Activated CD4-positive, alpha-beta T cell treated with anti-CD3 and anti-CD28 coated beads, Interleukin-2, Interleukin-6, amounts not matched to agents 100 ng/mL and 50 ng/mL, durations not matched to agents 16 hours and 8 hours (primary cell): ENCODE measurements at regions not wholly inside any gene's neighbourhood (a gene's known extent, or its start where the extent isn't known, plus 50 kb on each side); places are given as distances from the start of the nearest gene placed in this dataset.

Experiments
- DNase-seq: peaks from one replicate; pipeline ENCODE4 v3.0.0-alpha.2; 2020

DNA sequence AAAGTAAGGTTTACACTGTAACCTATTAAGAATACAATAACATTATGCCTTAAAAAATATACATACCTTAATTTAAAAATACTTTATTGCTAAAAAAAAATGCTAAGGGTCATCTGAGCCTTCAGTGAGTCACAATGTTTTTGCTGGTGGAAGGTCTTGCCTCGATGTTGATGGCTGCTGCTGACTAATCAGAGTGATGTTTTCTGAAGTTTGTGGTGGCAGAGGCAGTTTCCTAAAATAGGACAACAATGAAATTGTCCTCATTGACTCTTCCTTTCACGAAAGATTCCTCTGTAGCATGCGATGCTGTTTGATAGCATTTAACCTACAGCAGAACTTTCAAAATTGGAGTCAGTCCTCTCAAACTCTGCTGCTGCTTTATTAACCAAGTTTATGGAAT is 97.6 kb downstream of the FAT3 start:
- DNase-seq = no peak

- no peak for DNase-seq
Observed at GRCh38 chr11:92324890-92325289, 100.3 kb downstream of the FAT3 start.

DNA sequence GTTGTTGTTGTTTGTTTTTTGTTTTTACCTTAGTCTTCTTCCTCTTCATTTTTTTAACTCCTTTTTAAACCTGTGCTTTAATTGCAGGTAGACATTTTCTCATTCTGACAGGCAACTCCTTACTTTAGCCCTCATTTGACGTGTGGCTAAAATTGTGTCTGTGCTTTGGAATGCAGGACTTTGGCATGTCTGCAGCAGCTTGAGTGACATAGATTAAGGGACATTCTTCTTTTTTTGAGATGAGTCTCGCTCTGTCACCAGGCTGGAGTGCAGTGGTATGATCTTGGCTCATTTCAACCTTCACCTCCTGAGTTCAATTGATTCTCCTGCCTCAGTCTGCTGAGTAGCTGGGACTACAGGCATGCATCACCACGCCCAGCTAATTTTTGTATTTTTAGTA is 100.8 kb downstream of the FAT3 start:
- DNase-seq = no peak

DNA sequence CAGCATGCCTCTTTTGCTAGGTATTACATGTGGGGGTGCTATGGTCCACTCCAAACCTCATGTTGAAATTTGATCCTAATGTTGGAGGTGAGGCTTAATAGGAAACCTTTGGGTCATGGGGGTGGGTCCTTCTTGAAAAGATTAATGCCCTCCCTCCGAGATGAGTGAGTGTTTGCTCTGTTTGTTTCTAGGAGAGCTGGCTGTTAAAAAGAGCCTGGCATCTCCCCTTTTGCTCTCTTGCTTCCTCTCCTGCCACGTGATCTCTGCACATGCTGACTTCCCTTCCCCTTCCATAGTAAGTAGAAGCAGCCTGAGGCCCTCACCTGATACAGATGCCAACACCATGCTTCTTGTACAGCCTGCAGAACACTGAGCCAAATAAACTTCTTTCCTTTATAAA is 104.5 kb downstream of the FAT3 start:
- DNase-seq = no peak

- DNase-seq = no peak
Observed at GRCh38 chr11:92329646-92330045, 105.0 kb downstream of the FAT3 start.

DNA sequence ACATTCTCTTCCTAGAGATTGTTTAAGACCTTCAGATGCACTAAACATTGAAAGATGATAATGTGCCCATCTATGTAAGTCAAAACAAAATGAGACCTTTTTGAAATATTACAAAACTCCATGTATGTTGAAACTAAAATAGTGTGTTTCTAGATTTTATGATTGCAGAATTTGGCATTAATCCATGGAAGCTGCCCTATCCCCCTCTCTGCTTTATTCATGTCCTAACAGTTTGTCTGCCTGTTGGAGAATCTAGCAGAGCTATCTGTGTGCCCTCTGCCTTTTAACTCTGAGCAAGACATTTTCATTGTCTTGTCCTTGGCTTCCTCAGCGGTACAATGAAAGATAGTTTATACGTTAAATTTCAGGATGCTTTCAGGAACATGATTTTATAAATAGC is 105.5 kb downstream of the FAT3 start:
- no peak for DNase-seq

DNA sequence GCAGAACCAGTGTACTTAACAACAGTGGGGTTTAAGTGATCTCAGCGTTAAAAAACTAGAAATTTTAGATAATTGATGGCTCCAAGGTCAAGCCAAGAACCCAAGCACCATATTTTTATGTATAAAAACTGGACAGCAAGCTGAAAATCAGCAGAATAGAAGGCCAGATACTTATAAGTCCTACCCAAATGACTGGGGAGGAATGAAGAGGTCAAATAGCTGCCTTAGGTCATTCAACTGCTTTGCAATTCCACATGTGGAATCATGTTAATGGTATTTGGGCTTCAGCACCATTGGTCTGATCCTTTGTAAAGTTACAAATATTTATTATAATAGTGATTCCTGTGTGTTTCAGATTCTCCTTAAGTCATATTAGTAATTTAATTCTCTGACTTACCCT is 108.4 kb downstream of the FAT3 start:
- DNase-seq = no peak

DNA sequence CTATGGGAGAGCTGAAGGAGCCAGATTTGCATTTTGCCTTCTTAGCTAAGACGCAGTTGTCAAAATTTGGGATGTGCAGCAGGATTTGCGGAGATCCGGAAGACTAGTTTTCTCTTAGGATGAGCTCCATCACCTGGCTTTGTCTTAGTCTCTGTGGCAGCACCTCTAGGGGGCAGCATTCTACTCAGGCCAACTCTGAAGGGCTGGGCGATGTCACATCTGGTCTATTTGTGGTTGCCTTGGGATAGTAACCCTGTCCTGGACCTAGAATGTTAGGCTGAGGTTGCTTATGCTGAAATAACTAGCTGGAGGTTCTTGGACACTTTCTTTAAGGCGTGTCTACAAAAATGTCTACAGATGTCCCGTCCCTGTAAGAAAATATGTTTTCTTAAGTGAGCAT is 116.2 kb downstream of the FAT3 start:
- DNase-seq = peak; percentile 2

DNA sequence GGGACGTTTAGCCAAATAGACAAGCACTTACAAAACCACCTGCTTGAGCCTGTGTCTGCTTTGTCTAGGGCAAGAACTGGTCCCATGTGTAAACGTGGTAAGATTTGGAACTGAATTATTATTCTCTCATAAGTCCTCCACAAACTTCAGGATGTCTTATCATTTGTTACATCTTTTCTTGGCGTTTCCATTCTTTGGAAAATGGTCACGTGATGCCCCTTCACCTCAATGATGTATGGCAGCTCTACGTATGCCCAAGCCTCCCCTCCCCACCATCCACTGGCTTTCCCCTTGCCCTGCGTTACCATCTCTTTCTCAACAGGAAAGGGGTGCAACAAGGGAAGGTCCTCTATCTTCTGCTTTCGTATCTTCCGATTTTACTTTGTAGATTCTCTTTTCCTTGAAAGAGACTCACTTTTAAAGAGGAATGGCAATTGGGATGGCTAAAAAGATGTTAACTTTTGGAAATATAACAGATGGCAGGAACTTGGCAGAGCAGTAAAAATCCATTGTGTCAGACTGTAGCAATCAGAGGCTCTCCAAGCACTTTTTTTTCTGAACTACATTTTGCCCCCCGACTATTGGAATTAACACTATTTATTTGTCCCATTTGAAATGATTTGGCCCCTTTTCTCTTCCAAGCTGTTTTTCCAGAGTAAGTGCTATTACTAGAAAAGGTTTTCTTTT is 117.6 kb downstream of the FAT3 start:
- no peak for DNase-seq

GRCh38 chr11:92342886-92343285 is 118.3 kb downstream of the FAT3 start:
- no peak for DNase-seq

DNA sequence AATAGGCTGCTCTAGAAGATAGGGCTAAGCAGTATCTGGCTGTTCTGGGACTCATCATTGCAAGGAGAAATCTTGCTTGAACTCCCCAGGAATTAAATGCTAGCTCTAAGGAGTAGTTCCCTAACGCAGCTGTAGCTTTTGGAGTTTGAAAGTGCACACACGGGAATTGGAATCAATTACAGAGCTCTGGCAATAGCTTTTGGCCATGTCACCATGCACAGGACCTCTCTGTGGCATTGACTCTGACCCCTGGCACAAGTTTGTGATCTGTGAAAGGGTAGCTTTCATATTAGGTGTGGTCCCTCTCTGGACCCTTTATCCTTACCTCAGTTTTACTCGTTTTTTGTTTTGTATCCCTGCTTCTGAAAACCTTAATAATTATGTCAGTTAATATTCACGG is 121.6 kb downstream of the FAT3 start:
- no peak for DNase-seq

- no peak for DNase-seq
Observed at GRCh38 chr11:92347454-92347853, 122.8 kb downstream of the FAT3 start.

GRCh38 chr11:92349486-92350156 is 125.0 kb downstream of the FAT3 start:
- DNase-seq = no peak

DNA sequence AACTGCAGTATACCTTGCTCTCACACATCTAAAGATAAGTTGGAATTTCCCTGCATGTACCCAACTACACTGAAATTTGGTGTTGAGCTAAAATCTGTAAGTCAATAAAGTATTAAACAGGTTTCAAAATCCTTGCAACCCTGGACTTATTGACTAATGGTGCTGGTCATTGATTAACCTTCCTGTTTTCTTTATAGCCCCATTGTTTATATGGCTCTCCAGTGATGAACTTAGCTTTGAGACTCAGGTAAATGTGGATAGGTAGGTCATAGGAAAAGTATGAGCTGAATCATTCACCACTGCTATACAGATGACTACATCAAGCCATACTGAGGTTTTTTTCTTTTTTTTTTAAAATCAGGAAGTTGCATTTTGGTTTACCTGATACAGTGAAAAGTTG is 132.7 kb downstream of the FAT3 start:
- DNase-seq = no peak

DNA sequence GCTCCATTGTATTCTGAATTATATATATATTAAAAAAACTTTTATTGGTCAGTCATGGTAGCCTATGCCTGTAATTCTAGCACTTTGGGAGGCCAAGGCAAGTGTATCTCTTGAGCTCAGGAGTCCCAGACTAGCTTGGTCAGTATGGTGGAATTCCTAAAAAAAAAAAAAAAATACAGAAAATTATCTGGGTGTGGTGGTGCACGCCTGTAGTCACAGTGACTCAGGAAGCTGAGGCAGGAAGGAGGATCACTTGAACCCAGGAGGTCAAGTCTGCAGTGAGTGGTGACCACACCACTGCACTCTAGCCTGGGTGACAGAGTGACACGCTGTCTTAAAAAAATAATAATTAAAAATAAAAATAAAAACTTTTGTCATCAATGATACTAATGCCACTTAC is 133.2 kb downstream of the FAT3 start:
- no peak for DNase-seq

GRCh38 chr11:92361551-92361950 is 136.9 kb downstream of the FAT3 start:
- DNase-seq = no peak

DNA sequence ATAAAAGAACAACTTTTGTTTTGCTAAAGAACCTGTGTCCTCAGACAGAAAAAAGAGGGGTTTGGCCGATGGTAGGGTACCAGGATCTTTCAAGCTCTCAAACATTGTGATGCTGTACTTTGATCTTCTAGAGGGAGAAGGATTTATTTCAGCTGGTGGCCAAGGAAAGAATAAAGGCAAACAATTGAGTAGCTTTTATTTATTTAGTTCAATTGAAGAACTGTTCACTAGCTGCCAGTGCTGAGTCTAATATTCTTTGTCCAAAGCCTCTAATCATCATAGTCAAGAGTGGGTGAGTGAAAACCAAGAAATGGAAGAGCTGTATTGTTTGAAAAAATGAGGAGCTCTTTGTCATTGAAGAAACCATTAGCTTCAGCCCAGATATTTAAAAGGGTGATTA is 138.4 kb downstream of the FAT3 start:
- no peak for DNase-seq

DNA sequence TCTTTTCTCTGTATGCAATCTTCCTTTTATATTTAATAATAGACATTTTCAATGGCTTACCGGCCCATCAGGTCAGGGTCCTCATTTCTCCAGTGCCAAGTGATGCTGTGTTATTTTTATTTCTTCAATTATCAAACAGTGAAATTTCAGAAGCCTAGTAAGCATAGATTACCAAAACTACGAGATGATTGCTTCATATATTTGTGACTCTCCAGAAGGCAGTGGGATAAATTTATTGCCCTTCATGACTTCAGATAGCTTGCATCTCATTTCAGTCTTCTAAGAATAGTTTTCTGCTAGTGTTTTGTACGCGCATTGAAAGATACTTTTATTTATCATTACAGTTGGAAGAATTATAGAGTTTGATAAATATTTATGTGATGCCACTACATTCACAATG is 139.6 kb downstream of the FAT3 start:
- DNase-seq = no peak

DNA sequence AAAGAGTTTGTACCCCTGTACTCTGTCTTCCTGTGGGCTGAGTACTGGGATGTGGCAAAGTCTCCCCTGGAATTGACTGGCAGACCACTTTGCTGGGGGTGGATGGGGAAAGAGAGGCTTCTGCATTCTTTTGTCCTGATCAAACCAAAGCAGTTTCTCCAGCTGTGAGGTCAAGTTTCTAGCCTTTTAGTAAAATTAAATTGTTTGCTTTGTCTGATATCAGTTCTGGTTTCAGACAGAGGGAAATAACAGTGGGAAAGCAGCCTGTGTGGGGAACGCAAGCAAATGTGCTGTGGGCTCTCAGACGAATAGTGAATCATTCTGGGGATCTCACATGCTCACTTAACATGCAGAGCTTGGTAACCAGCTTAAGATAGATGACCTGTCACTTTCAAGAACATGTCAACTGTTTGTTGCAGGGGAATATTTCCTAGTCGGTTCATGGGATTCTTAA is 151.6 kb downstream of the FAT3 start:
- no peak for DNase-seq

- DNase-seq = no peak
Observed at GRCh38 chr11:92376680-92377079, 152.1 kb downstream of the FAT3 start.

- no peak for DNase-seq
Observed at GRCh38 chr11:92380882-92381281, 156.3 kb downstream of the FAT3 start.

DNA sequence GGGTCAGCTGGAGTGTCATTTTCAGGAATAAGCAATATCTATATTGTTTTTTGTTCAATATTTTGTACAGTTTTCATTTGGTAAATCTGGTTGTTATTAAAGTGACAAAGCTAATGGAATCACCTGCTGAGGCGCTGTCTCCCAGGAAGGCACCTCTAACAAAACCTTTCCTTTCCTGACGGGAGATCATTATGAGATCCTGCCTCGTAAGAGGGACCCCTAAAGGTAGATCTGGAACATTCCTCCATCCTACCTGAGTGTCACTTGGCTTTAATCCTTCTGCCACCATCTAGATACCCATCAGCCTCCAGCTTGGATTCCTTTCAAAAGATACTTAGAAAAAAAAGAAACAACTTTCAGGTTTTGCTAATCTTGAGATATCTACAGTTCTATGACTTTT is 157.7 kb downstream of the FAT3 start:
- no peak for DNase-seq

GRCh38 chr11:92383430-92383829 is 158.8 kb downstream of the FAT3 start:
- DNase-seq = no peak

DNA sequence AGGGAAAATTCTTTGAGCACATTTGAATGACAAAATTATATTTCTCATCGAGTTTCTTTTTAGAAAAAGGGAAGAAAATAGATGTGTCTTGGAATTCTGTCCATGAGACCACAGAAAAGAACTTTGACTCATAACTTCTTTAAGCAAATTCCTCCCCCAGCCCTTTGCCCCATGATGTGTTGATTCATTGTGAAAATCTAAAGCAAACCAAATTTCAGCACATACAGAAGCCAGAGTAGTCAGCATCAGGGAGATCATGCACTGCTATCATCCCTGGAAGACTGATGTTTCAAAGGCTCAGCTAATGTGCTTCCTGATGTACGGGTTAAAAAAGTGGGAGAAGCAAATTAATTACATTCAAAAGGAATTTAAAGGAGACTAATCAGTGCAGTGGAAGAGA is 159.7 kb downstream of the FAT3 start:
- DNase-seq = no peak

GRCh38 chr11:92384802-92385201 is 160.2 kb downstream of the FAT3 start:
- no peak for DNase-seq
